ENCODE measurements at regions not wholly inside any gene's neighbourhood (a gene's known extent, or its start where the extent isn't known, plus 50 kb on each side); places are given as distances from the start of the nearest gene placed in this dataset.
A peak's percentile ranks its signal among the peaks of the same experiment; 100 is the strongest.

DNA sequence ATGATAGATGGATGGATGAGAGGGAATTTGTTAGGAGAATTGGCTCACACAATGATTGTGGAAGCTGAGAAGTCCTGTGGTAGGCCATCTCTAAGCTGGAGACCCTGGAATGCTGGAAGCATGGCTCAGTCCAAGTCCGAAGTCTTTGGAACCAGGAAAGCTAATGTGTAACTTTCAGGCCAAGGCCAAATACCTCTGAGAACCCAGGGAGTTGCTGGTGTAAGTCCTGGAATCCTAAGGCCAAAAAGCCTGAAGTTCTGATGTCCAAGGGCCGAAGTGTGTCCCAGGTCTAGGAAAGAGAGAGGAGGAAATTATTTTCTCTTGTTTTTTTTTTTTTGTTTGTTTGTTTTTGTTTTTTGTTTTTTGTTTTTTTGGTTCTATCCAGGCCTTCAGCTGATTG, 492.2 kb upstream of the GCFC2 start (continued):
- TF ChIP-seq, protein P1, sequence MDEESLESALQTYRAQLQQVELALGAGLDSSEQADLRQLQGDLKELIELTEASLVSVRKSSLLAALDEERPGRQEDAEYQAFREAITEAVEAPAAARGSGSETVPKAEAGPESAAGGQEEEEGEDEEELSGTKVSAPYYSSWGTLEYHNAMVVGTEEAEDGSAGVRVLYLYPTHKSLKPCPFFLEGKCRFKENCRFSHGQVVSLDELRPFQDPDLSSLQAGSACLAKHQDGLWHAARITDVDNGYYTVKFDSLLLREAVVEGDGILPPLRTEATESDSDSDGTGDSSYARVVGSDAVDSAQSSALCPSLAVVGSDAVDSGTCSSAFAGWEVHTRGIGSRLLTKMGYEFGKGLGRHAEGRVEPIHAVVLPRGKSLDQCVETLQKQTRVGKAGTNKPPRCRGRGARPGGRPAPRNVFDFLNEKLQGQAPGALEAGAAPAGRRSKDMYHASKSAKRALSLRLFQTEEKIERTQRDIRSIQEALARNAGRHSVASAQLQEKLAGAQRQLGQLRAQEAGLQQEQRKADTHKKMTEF (CRISPR knock-in tag; IDR thresholded peaks at IDR 0.05) = 0 out of 2 replicates have a peak, but pooled peaks have one; percentile 43
- no peak for TF ChIP-seq ZNF777 (CRISPR knock-in tag; IDR thresholded peaks at IDR 0.05)
- peak; percentile 39 for TF ChIP-seq ZEB1 (IDR thresholded peaks at IDR 0.05; ENCODE audit: insufficient replicate concordance, low read depth)
- TF ChIP-seq ZNF12 (CRISPR knock-in tag; IDR thresholded peaks at IDR 0.05) = peak; percentile 34; the same call in 1 of the 2 replicates
- TF ChIP-seq SIX1 (CRISPR knock-in tag; IDR thresholded peaks at IDR 0.05; ENCODE audit: borderline replicate concordance) = 0 out of 2 replicates have a peak, but pooled peaks have one; percentile 29
- peak; percentile 61; the same call in 1 of the 2 replicates for TF ChIP-seq ERF (CRISPR knock-in tag; IDR thresholded peaks at IDR 0.05)
- peak; percentile 57; the same call in 1 of the 2 replicates for TF ChIP-seq NR2F6 (IDR thresholded peaks at IDR 0.05)
- TF ChIP-seq NR2F6 (CRISPR knock-in tag; IDR thresholded peaks at IDR 0.05) = peak; percentile 75
- TF ChIP-seq, protein P2, sequence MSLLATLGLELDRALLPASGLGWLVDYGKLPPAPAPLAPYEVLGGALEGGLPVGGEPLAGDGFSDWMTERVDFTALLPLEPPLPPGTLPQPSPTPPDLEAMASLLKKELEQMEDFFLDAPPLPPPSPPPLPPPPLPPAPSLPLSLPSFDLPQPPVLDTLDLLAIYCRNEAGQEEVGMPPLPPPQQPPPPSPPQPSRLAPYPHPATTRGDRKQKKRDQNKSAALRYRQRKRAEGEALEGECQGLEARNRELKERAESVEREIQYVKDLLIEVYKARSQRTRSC (CRISPR knock-in tag; IDR thresholded peaks at IDR 0.05; ENCODE audit: low read depth) = no peak
- TF ChIP-seq HOXA3 (CRISPR knock-in tag; IDR thresholded peaks at IDR 0.05) = peak; percentile 19; the same call in 1 of the 2 replicates
- TF ChIP-seq, protein P3, sequence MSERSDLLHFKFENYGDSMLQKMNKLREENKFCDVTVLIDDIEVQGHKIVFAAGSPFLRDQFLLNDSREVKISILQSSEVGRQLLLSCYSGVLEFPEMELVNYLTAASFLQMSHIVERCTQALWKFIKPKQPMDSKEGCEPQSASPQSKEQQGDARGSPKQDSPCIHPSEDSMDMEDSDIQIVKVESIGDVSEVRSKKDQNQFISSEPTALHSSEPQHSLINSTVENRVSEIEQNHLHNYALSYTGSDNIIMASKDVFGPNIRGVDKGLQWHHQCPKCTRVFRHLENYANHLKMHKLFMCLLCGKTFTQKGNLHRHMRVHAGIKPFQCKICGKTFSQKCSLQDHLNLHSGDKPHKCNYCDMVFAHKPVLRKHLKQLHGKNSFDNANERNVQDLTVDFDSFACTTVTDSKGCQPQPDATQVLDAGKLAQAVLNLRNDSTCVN (CRISPR knock-in tag; IDR thresholded peaks at IDR 0.05; ENCODE audit: borderline replicate concordance) = 0 out of 2 replicates have a peak, but pooled peaks have one; percentile 41
- no peak for TF ChIP-seq ONECUT2 (CRISPR knock-in tag; IDR thresholded peaks at IDR 0.05)
- no peak for TF ChIP-seq POLR2G (IDR thresholded peaks at IDR 0.05; ENCODE audit: low read depth, low read length)
- TF ChIP-seq, protein P4, sequence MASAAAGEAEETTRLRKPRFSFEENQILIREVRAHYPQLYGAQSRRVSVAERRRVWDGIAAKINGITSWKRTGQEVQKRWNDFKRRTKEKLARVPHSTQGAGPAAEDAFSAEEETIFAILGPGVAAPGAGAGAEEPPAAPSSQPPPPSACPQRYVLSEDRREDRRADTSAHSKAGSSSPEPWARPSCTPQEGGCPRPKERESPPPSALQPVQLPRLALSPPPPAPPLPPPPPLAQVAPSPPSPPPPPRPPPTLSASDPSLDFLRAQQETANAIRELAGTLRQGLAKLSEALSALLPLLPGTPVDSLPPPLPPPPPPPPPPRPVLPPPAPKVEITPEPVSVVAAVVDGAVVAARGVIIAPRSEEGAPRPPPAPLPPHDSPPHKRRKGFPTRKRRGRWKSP (CRISPR knock-in tag; IDR thresholded peaks at IDR 0.05) = no peak
- peak; percentile 43; the same call in 1 of the 2 replicates for TF ChIP-seq ZNF614 (CRISPR knock-in tag; IDR thresholded peaks at IDR 0.05; ENCODE audit: borderline replicate concordance)
- no peak for TF ChIP-seq ZNF841 (CRISPR knock-in tag; IDR thresholded peaks at IDR 0.05; ENCODE audit: borderline replicate concordance)
- TF ChIP-seq KMT2B (CRISPR knock-in tag; IDR thresholded peaks at IDR 0.05) = no peak
- peak; percentile 86 for TF ChIP-seq SALL1 (CRISPR knock-in tag; IDR thresholded peaks at IDR 0.05)
- TF ChIP-seq, protein P5, sequence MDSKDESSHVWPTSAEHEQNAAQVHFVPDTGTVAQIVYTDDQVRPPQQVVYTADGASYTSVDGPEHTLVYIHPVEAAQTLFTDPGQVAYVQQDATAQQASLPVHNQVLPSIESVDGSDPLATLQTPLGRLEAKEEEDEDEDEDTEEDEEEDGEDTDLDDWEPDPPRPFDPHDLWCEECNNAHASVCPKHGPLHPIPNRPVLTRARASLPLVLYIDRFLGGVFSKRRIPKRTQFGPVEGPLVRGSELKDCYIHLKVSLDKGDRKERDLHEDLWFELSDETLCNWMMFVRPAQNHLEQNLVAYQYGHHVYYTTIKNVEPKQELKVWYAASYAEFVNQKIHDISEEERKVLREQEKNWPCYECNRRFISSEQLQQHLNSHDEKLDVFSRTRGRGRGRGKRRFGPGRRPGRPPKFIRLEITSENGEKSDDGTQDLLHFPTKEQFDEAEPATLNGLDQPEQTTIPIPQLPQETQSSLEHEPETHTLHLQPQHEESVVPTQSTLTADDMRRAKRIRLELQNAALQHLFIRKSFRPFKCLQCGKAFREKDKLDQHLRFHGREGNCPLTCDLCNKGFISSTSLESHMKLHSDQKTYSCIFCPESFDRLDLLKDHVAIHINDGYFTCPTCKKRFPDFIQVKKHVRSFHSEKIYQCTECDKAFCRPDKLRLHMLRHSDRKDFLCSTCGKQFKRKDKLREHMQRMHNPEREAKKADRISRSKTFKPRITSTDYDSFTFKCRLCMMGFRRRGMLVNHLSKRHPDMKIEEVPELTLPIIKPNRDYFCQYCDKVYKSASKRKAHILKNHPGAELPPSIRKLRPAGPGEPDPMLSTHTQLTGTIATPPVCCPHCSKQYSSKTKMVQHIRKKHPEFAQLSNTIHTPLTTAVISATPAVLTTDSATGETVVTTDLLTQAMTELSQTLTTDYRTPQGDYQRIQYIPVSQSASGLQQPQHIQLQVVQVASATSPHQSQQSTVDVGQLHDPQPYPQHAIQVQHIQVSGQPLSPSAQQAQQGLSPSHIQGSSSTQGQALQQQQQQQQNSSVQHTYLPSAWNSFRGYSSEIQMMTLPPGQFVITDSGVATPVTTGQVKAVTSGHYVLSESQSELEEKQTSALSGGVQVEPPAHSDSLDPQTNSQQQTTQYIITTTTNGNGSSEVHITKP (CRISPR knock-in tag; IDR thresholded peaks at IDR 0.05; ENCODE audit: low read depth) = peak; percentile 89
- no peak for TF ChIP-seq ZNF567 (CRISPR knock-in tag; IDR thresholded peaks at IDR 0.05; ENCODE audit: borderline replicate concordance)
- TF ChIP-seq, protein P6, sequence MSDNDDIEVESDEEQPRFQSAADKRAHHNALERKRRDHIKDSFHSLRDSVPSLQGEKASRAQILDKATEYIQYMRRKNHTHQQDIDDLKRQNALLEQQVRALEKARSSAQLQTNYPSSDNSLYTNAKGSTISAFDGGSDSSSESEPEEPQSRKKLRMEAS (IDR thresholded peaks at IDR 0.05) = peak; percentile 79
- TF ChIP-seq, protein P7, sequence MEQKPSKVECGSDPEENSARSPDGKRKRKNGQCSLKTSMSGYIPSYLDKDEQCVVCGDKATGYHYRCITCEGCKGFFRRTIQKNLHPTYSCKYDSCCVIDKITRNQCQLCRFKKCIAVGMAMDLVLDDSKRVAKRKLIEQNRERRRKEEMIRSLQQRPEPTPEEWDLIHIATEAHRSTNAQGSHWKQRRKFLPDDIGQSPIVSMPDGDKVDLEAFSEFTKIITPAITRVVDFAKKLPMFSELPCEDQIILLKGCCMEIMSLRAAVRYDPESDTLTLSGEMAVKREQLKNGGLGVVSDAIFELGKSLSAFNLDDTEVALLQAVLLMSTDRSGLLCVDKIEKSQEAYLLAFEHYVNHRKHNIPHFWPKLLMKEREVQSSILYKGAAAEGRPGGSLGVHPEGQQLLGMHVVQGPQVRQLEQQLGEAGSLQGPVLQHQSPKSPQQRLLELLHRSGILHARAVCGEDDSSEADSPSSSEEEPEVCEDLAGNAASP (CRISPR knock-in tag; IDR thresholded peaks at IDR 0.05; ENCODE audit: borderline replicate concordance) = 0 out of 2 replicates have a peak, but pooled peaks have one; percentile 41
